Brain pericyte (primary cell): ENCODE measurements at regions not wholly inside any gene's neighbourhood (a gene's known extent, or its start where the extent isn't known, plus 50 kb on each side); places are given as distances from the start of the nearest gene placed in this dataset.

Experiments used
- DNase-seq: peaks from one replicate; pipeline ENCODE4 v3.0.0-alpha.2; 2012; ENCODE audit warnings: low read depth, low spot score

- DNase-seq, result no peak
These were observed 177.4 kb downstream of the BTG1 start for GRCh38 chr12:91968076-91968776.

DNA sequence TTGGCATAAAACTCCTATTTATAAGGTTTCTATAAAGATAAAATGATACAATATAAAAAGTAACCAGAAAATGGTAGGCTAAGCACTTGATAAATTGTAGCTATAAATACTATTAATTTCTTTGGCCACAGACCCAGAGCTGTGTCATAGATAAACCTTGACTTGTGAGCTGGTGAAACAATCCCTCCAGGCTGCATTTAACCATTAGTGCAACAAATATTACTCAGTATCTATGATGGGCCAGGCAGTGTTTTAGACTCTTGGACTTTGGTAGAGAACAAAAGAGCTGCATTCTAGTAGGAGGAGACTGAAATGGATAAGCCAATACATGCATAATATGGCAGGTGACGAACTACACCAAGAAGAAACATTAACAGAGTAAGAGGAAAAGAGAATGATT, 178.1 kb downstream of the BTG1 start:
- no peak for DNase-seq

- no peak for DNase-seq
These were observed 179.9 kb downstream of the BTG1 start for GRCh38 chr12:91965781-91966180.

- no peak for DNase-seq
These were observed 181.1 kb downstream of the BTG1 start for GRCh38 chr12:91964501-91964900.

- no peak for DNase-seq
These were observed 186.4 kb downstream of the BTG1 start for GRCh38 chr12:91959220-91959619.

GRCh38 chr12:91958816-91959215, 186.8 kb downstream of the BTG1 start:
- no peak for DNase-seq

GRCh38 chr12:91954747-91955146, 190.9 kb downstream of the BTG1 start:
- DNase-seq, result no peak

GRCh38 chr12:91954326-91954725, 191.3 kb downstream of the BTG1 start:
- no peak for DNase-seq

- no peak for DNase-seq
These were observed 192.7 kb downstream of the BTG1 start for GRCh38 chr12:91952916-91953315.

- no peak for DNase-seq
These were observed 194.1 kb downstream of the BTG1 start for GRCh38 chr12:91951571-91951970.

DNA sequence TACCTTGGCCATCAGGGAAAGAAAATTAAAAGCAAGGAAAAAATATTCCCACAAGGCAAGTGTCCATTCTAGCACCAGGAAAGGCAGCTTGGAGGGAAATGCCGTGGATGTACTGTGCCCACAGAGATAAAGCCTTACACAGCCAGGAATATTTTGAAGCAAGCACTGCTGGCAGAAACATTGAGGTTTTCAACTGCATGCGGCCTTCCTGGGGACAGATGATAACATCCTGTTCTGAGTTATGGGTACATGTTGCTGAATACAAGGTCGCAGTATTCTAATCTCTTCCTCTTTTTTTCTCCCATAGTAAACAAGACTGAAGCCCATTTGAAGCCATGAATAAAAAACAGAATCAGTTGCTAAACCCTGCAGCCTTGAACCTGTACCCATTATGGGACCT, 197.1 kb downstream of the BTG1 start:
- no peak for DNase-seq

DNA sequence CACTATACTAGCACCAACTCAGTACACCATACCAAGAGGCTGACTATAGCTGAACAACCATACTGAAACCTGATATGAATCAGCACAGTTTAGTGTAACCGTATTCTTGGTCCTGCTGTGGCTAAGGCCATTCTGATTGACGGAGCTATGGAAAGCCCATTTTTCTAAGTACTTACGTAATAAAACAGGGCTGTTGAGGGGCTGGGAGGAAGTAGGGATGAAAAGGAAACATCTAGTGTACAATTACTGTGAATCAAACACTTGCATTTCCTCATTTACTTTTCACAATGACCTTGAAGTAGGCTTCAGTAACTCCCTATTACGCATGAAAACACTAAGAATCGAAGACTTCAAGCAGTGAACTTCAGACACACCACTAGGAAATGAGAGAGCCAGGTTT, 198.2 kb downstream of the BTG1 start:
- no peak for DNase-seq

DNA sequence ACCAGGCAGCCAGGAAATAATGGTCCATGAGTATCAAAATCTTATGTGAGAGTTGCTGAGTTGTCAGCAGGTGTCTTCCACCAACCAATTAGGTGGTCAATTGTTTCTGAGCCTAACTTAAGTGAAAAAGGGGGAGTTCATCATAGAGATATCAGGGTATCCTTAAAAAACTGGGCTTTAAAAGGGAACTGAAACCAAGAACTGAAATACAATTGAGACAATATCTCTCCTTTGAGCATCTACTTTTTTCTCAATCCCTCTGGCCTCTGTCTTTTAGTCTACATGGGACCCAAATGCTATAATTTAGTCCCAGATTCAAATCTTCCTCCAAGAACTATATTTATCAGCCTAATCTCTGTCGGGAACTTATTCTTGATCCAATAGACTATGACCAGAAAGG, 201.0 kb downstream of the BTG1 start:
- DNase-seq, result no peak

DNA sequence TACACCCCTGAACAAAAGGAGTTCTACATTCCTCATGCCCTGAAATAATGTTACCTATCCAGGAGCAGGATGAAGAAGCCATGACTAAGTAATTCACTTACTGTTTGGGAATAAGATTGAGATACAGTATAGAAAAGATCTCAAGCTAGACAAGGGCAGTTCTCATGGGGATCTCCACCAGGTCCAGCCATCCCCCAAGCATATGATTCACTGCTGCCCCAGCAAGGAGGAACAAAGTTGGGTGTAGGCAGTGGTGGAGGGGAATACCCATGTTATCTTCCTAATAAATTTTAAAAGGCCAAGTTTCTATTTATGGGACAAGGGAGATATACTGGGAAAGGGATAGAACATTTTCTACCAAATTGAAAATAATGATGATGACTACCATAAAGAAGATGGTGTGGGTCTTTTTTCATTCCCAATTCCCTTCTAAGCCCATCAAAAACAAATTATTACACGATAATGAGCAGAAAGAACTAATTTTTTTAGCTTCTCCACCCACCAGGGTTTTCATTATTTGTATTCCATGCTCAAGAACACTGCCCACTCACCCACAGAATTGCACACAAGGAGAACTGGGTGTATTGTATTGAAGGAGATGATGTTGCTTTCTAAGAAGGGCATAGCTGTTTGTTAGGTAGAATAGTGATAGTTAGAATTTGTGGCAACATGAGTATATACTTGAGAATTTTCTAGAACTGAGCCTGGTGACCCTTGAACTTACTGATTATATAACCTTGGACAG, 204.6 kb downstream of the BTG1 start:
- DNase-seq, result no peak

GRCh38 chr12:91940322-91940721, 205.3 kb downstream of the BTG1 start:
- DNase-seq, result no peak

GRCh38 chr12:91937706-91938105, 207.9 kb downstream of the BTG1 start:
- no peak for DNase-seq

- DNase-seq, result no peak
These were observed 208.6 kb downstream of the BTG1 start for GRCh38 chr12:91937009-91937408.

GRCh38 chr12:91935296-91935695, 210.3 kb downstream of the BTG1 start:
- DNase-seq, result no peak

DNA sequence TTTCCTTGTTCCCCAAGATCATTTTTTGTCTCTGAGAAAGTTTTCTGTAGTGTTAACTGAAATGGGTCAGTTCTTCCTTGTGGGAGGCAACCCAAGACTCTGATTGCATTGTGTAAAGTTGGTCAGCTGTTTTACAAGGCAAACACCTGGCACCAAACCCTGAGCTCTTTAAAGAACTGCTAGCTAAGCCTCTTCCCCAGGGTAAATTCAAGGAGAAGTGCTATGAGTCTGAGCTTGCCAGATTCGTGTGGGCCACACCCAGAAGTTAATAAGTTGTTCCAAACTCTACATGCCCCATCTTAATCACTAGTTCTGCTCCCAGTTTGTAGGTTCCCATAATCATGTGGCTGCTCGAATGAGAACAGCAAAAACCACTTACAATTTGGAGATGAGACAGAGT, 214.5 kb downstream of the BTG1 start:
- DNase-seq, result no peak

DNA sequence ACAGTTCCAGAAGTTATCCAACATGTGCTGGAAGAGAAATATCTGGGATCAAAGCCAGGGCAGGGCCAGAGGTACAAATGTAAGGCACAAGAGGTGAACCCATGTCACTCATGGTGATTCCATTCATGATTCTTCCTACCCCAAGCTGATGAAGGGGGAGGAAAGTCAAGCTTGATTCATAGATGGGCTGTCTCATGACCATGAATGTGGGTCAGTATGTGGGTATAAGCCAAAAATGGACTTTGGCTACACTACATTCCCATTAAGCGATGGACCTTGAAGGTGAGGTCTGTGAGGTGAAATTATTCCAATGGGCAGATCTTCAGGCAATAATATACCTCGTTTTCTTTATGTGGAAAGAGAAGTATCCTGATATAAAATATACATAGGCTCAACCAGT, 217.1 kb downstream of the BTG1 start:
- DNase-seq, result no peak

DNA sequence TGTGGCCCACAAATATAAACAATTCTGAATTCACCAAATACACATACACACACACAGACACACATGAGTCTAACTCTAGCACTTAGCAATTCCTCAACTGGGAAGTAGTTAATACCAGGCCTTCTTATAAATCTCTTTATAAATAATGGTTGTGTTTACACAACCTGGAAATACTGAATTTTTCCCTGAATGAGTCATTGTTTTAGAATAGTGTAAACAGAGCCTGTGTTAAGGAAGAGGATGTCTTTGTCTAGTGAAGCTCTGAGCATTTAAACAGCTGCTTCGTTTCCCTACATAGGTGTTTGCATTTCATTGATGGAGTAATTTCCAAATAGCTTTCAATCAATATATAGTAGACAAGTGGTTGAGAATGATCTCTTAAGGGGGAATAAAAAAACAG, 218.8 kb downstream of the BTG1 start:
- peak; percentile 62 for DNase-seq

GRCh38 chr12:91924827-91925226, 220.8 kb downstream of the BTG1 start:
- DNase-seq, result no peak

DNA sequence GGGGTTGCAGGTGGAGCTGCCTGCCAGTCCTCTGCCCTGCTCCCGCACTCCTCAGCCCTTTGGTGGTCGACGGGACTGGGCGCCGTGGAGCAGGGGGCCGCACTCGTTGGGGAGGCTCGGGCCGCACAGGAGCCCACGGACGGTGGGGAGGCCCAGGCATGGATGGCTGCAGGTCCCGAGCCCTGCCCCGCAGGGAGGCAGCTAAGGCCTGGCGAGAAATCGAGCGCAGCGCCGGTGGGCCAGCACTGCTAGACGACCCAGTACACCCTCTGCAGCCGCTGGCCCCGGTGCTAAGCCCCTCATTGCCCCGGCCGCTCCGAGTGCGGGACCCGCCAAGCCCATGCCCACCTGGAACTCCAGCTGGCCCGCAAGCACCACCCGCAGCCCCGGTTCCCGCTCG, 221.8 kb downstream of the BTG1 start:
- DNase-seq, result no peak
